ENCODE measurements at regions not wholly inside any gene's neighbourhood (a gene's known extent, or its start where the extent isn't known, plus 50 kb on each side); places are given as distances from the start of the nearest gene placed in this dataset.

GRCh38 chr17:17422217-17422610 lies 54.6 kb upstream of the MED9 start:
- Histone ChIP-seq H3K9ac (ENCODE audit: low read depth in 1 of 2, low read length in 2 of 2) (no peak overlapping the region), H3K27me3 (ENCODE audit: control insufficient read depth in 4 of 4, insufficient read depth in 4 of 4, low read length in 3 of 4) (no peaks in the 10 kb centered on the region), H3K36me3 (ENCODE audit: control insufficient read depth in 4 of 4, insufficient read depth in 3 of 4, low read depth in 1 of 4, low read length in 3 of 4) (no peaks in the 10 kb centered on the region), H3K9me3 (ENCODE audit: control insufficient read depth in 4 of 4, low read length in 3 of 4) (peaks cover 0 to 3% (median 0%) of the 10 kb centered on the region in 4 donors), H3K4me1 (ENCODE audit: control insufficient read depth in 4 of 4, insufficient read depth in 4 of 4, low read length in 3 of 4) (peaks cover 0 to 4% (median 0%) of the 10 kb centered on the region in 4 donors), H3K4me3 (ENCODE audit: low read depth in 1 of 3, low read length in 3 of 3) (no peak overlapping the region), H3K27ac (ENCODE audit: low read depth in 1 of 2, low read length in 2 of 2) (no peak overlapping the region)
- WGBS, result 84% methylated on average over 5 of the region's 5 CpGs
- TF ChIP-seq, protein P1, sequence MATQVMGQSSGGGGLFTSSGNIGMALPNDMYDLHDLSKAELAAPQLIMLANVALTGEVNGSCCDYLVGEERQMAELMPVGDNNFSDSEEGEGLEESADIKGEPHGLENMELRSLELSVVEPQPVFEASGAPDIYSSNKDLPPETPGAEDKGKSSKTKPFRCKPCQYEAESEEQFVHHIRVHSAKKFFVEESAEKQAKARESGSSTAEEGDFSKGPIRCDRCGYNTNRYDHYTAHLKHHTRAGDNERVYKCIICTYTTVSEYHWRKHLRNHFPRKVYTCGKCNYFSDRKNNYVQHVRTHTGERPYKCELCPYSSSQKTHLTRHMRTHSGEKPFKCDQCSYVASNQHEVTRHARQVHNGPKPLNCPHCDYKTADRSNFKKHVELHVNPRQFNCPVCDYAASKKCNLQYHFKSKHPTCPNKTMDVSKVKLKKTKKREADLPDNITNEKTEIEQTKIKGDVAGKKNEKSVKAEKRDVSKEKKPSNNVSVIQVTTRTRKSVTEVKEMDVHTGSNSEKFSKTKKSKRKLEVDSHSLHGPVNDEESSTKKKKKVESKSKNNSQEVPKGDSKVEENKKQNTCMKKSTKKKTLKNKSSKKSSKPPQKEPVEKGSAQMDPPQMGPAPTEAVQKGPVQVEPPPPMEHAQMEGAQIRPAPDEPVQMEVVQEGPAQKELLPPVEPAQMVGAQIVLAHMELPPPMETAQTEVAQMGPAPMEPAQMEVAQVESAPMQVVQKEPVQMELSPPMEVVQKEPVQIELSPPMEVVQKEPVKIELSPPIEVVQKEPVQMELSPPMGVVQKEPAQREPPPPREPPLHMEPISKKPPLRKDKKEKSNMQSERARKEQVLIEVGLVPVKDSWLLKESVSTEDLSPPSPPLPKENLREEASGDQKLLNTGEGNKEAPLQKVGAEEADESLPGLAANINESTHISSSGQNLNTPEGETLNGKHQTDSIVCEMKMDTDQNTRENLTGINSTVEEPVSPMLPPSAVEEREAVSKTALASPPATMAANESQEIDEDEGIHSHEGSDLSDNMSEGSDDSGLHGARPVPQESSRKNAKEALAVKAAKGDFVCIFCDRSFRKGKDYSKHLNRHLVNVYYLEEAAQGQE (IDR thresholded peaks at IDR 0.05), result no peak
- TF ChIP-seq HNF4A (conservative IDR thresholded peaks at IDR 0.05) (no peak), CTCF (IDR thresholded peaks at IDR 0.05; ENCODE audit: low read depth, low read length, missing input control) (no peak)
- TF ChIP-seq, protein P2, sequence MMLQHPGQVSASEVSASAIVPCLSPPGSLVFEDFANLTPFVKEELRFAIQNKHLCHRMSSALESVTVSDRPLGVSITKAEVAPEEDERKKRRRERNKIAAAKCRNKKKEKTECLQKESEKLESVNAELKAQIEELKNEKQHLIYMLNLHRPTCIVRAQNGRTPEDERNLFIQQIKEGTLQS (IDR thresholded peaks at IDR 0.05), result no peak
- no peak for DNase-seq (ENCODE audit: low spot score)

DNA sequence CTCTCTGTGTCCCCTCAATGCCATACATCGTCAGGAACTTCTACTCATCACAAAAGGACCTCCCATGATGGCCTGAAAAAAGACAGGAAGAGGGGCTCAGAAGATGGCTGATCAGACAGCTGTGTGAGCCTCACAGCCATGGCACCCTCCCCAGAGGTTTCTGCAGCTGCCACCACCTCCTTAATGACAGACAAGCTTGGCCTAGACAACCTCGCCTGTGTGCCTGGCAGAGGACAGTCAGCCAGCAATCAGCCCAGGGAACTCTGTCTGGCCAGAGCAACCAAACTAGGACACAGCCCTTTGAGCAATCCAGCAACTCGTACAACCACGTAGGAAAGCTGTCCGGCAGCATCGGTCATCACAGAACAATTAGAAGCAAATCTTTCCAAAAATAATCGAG lies 54.2 kb upstream of the MED9 start:
- H3K27ac ChIP-seq (ENCODE audit: low read depth in 1 of 2, low read length in 2 of 2), result no peak overlapping the region
- no peaks in the 10 kb centered on the region for H3K36me3 ChIP-seq (ENCODE audit: control insufficient read depth in 4 of 4, insufficient read depth in 3 of 4, low read depth in 1 of 4, low read length in 3 of 4)
- no peaks in the 10 kb centered on the region for H3K27me3 ChIP-seq (ENCODE audit: control insufficient read depth in 4 of 4, insufficient read depth in 4 of 4, low read length in 3 of 4)
- H3K4me3 ChIP-seq (ENCODE audit: low read depth in 1 of 3, low read length in 3 of 3), result no peak overlapping the region
- no peak for DNase-seq (ENCODE audit: low spot score)
- H3K9me3 ChIP-seq (ENCODE audit: control insufficient read depth in 4 of 4, low read length in 3 of 4), result peaks cover 0 to 3% (median 0%) of the 10 kb centered on the region in 4 donors
- H3K4me1 ChIP-seq (ENCODE audit: control insufficient read depth in 4 of 4, insufficient read depth in 4 of 4, low read length in 3 of 4), result peaks cover 0 to 4% (median 0%) of the 10 kb centered on the region in 4 donors
- WGBS, result 94% methylated on average over 7 of the region's 7 CpGs
- no peak overlapping the region for H3K9ac ChIP-seq (ENCODE audit: low read depth in 1 of 2, low read length in 2 of 2)
- TF ChIP-seq SP1 (IDR thresholded peaks at IDR 0.05), result no peak

- 96% methylated on average over 4 of the region's 4 CpGs for whole genome bisulfite sequencing
- peaks cover 0 to 3% (median 0%) of the 10 kb centered on the region in 4 donors for H3K9me3 ChIP-seq (ENCODE audit: control insufficient read depth in 4 of 4, low read length in 3 of 4)
- no peak overlapping the region for H3K9ac ChIP-seq (ENCODE audit: low read depth in 1 of 2, low read length in 2 of 2)
- TF ChIP-seq FOXA2 (IDR thresholded peaks at IDR 0.05) (no peak), YY1 (IDR thresholded peaks at IDR 0.05) (no peak), SP1 (IDR thresholded peaks at IDR 0.05) (no peak), RXRA (IDR thresholded peaks at IDR 0.05) (no peak)
- TF ChIP-seq, protein P3, sequence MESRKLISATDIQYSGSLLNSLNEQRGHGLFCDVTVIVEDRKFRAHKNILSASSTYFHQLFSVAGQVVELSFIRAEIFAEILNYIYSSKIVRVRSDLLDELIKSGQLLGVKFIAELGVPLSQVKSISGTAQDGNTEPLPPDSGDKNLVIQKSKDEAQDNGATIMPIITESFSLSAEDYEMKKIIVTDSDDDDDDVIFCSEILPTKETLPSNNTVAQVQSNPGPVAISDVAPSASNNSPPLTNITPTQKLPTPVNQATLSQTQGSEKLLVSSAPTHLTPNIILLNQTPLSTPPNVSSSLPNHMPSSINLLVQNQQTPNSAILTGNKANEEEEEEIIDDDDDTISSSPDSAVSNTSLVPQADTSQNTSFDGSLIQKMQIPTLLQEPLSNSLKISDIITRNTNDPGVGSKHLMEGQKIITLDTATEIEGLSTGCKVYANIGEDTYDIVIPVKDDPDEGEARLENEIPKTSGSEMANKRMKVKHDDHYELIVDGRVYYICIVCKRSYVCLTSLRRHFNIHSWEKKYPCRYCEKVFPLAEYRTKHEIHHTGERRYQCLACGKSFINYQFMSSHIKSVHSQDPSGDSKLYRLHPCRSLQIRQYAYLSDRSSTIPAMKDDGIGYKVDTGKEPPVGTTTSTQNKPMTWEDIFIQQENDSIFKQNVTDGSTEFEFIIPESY (IDR thresholded peaks at IDR 0.05), result no peak
- TF ChIP-seq, protein P1 (IDR thresholded peaks at IDR 0.05), result no peak
- TF ChIP-seq, protein P2 (IDR thresholded peaks at IDR 0.05), result no peak
- DNase-seq (ENCODE audit: low spot score), result no peak
- H3K27me3 ChIP-seq (ENCODE audit: control insufficient read depth in 4 of 4, insufficient read depth in 4 of 4, low read length in 3 of 4), result no peaks in the 10 kb centered on the region
- H3K4me1 ChIP-seq (ENCODE audit: control insufficient read depth in 4 of 4, insufficient read depth in 4 of 4, low read length in 3 of 4), result peaks cover 0 to under 1% (median 0%) of the 10 kb centered on the region in 4 donors
- no peak overlapping the region for H3K27ac ChIP-seq (ENCODE audit: low read depth in 1 of 2, low read length in 2 of 2)
- H3K4me3 ChIP-seq (ENCODE audit: low read depth in 1 of 3, low read length in 3 of 3), result no peak overlapping the region
- no peaks in the 10 kb centered on the region for H3K36me3 ChIP-seq (ENCODE audit: control insufficient read depth in 4 of 4, insufficient read depth in 3 of 4, low read depth in 1 of 4, low read length in 3 of 4)
Observed at GRCh38 chr17:17423656-17424055, 53.1 kb upstream of the MED9 start.
